ENCODE measurements at regions not wholly inside any gene's neighbourhood (a gene's known extent, or its start where the extent isn't known, plus 50 kb on each side); places are given as distances from the start of the nearest gene placed in this dataset.

DNA sequence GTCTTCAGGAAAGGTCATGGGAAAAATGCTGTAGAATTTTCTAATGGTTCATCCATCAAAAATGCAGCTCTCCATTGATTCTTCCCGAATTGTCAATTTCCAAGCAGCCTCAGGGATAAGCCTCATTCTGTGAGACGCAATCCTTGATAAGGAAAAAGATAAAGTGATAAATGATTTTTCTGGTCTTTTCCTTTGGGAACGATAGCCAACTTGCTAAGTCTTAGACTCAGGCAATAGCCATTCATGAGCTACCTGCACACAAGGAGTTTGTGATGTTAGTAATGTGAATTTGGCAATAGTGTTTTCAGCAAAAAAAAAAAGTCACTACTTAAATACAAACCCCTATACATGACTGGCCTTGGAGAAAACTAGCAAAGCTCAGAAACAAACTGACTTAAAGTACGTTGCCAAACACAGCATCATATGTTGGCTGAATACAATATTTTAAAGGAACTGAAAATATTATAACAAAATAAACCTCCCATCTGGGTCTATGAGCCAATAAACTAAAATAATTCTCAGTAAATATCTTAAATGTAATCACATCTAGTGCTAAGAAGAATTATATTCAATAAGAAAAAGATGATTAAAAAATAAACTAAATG lies 75.5 kb downstream of the KLF6 start:
- TF ChIP-seq POLR2AphosphoS5 (IDR thresholded peaks at IDR 0.05), result no peak
- no peak for TF ChIP-seq POLR2A (IDR thresholded peaks at IDR 0.05)
- TF ChIP-seq, protein P1, sequence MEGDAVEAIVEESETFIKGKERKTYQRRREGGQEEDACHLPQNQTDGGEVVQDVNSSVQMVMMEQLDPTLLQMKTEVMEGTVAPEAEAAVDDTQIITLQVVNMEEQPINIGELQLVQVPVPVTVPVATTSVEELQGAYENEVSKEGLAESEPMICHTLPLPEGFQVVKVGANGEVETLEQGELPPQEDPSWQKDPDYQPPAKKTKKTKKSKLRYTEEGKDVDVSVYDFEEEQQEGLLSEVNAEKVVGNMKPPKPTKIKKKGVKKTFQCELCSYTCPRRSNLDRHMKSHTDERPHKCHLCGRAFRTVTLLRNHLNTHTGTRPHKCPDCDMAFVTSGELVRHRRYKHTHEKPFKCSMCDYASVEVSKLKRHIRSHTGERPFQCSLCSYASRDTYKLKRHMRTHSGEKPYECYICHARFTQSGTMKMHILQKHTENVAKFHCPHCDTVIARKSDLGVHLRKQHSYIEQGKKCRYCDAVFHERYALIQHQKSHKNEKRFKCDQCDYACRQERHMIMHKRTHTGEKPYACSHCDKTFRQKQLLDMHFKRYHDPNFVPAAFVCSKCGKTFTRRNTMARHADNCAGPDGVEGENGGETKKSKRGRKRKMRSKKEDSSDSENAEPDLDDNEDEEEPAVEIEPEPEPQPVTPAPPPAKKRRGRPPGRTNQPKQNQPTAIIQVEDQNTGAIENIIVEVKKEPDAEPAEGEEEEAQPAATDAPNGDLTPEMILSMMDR (IDR thresholded peaks at IDR 0.05), result no peak
- TF ChIP-seq EP300 (IDR thresholded peaks at IDR 0.05; ENCODE audit: low read depth), result no peak

All from transverse colon (tissue), 4 donors.